GM04503 (cell line): ENCODE measurements at regions not wholly inside any gene's neighbourhood (a gene's known extent, or its start where the extent isn't known, plus 50 kb on each side); places are given as distances from the start of the nearest gene placed in this dataset.
"Not testable (repeated sequence)": the region's sequence is repeated elsewhere in the genome, so short reads cannot be mapped to it uniquely, and the experiment has no call there.

Experiments used
- DNase-seq: peaks from one replicate; pipeline ENCODE4 v3.0.0-alpha.2; 2012; ENCODE audit warnings: low read depth

DNA sequence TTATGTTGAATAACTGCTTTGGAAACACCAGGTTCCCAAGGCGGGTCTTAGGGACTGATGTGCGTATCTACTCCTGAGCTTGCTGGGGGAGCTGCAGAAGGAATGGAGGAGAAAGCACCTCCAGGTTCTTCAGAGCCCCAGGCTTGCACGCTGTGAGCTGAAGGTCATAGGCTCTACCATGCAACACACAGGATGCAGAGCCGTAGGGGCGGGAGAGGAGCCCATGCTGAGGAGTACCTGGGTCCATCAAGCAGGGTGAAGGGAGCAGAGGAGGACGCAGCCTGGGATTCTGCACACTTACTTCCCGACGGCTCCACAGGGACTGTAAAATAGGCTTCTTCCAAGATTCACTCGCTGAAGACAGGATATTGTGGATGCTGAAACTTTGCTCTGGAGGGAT lies 426.5 kb upstream of the FRG1 start:
- DNase-seq = no peak

DNA sequence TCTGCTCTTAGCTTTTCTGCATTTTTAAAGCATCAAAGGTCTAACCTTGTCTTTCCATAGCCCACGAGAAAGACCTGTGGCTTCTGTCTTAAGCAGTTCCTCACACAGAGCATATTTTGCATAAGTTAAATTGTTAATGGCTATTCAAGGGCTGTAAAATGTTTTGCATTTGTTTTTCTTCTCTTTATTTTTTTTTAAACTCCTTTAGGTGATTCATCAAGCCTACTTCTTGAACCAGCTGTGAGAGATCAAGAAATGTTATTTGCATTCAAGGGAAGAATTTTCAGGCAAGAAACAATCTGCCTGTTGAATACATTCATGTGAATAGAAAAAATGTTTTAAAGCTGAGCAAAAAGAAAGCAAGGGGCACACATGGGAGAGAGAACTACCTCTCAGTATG lies 423.8 kb upstream of the FRG1 start:
- DNase-seq = no peak

GRCh38 chr4:189519186-189519585 lies 421.5 kb upstream of the FRG1 start:
- no peak for DNase-seq

DNA sequence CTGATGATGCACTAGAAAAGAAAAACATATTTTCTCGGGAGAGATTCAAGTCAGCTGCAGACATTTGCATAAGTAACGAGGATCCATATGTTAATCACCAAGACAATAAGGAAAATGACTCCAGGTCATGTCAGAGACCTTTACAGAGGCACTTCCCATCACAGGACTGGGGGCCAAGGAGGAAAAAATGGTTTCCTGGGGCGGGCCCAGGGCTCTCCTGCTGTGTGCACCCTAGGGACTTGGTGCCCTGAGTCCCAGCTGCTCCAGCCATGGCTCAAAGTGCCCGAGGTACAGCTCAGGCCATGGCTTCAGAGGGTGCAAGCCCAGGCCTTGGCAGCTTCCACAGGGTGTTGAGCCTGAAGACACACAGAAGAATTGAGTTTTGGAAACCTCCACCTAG lies 415.4 kb upstream of the FRG1 start:
- no peak for DNase-seq

DNA sequence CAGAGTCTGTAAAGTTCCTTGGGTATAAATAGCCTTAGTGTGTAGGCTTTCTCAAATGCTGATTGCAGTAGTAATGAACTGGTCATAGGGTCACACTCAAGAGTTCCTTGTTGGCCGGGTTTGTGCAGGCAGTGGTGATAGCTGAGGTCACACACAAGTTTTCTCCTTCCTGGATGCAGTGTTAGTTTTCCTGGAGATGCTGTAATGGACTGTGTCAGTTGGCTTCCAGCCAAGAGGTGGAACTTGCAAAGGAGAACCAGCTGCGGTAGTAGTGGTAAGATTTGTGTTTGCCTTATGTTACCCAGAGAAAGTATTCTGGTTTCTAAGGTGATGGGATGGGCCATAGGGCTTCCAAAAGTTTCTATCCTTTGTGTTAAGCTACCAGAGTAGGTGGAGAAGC lies 409.8 kb upstream of the FRG1 start:
- no peak for DNase-seq

DNA sequence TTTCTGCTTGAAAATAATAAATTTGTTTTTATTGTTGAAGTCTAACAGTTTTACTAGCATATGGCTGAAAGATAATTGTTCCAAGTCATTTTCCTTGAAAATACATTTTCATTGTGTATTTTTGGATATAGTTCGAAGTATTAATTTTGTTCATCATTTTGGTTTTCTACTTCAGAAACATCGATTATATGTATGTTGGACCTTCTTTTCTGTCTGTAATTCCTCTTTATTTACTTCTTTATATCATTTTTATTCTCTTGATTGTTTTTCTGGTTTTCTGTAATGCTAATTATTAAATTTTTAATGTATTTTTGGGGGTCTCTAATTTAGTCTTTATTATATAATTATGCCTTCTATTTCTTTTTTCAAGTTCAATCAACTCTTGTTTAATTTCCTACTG lies 407.1 kb upstream of the FRG1 start:
- DNase-seq = no peak

DNA sequence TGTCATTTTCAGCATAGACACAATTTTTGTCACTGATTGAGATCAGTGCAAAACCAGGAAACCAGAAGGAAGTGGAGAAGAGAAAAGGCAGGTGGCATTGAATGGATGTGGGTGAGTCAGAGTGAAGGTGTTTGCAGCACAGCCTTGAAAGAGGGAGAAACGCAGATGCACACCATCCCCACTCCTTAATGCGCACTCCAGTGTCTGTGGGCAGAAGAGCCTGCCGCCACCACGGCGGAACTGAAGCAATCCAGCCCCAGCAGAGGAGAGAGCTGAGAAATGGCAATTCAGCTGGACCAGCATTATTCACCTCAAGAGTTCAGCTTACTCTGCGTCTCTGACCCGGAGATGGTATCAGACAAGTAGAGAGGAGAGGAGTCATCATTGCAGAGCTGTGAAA lies 393.1 kb upstream of the FRG1 start:
- no peak for DNase-seq

DNA sequence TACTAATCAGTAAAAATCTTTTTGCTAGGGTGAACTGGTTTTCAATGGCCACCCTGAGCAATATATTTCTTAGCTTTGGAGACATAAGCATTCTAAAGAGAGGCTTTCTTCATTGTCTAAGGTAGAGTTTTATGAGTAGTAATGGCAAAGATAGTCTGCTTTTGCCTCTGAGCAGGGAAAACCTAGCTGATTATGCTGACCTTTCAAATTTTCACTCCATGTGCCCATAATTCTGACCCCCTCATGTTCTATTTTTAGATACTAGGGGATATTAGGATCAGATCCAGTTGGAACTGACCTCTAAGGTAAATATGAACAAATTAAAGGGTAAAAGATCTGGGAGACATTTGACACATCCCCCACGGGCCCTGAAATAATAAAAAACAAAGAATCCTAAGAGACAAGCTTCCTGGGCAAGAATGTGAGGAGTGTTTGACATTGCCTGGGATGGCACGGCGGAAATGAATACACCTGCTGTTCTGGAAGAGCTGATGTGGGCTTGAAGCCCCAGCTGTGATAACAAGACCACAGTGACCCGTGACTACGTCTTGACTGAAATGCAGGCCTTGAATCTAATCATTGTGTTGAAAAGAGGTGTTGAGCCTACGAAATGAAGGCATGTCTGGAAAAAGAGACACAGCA lies 392.1 kb upstream of the FRG1 start:
- DNase-seq = no peak

DNA sequence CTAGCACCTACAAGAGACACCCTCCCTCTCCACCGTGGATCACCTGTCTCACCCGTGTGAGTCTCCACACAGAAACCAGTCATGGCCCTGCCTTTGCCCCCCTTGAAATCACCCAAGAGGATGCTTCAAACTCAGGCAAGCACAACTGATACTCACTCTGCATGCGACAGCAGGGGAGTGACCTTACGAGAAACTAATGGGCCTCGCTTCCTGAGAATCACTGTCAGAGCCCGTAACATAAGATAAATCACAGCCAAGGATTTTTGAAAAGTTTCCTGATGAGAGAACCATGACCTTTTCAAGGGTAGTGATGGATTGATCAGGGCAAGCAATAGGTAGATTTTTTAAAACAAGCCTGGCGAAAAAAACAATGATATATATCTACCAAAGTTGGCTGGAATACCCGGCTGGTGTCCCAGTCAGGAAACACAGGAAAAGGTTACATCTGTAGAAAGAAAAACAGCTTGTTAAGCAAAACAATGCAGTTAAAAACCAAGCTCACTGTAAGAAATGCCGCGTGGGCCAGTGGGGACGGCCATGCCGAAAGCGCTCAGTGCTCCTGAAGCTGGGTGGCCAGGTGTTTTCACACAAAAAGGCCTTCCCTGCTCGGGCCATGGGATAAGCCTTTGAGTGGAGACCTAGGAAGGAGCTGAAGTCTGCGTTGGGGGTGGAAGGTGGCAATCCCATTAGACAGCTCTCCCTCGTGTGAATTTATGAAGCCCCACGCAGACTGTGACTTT lies 388.6 kb upstream of the FRG1 start:
- not testable (repeated sequence) for DNase-seq

DNA sequence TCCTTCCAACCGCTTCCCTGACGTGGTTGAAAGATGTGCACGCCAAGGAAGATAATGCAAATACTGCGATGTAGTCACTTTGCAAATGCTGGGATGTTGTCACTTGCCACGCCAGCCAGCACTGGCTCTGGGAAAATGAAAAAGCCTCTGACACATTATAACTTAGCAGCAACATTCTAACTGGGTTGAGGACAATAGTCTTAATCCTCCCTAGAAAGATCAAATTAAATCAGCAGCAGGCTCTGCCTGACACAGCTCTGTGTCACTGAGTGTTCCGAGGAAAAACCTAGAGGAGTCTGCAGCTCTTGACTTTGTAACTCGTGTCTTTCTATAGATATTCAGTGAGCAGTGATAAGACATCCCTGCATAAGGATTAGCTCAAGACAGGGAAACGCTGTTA lies 380.1 kb upstream of the FRG1 start:
- DNase-seq = not testable (repeated sequence)

DNA sequence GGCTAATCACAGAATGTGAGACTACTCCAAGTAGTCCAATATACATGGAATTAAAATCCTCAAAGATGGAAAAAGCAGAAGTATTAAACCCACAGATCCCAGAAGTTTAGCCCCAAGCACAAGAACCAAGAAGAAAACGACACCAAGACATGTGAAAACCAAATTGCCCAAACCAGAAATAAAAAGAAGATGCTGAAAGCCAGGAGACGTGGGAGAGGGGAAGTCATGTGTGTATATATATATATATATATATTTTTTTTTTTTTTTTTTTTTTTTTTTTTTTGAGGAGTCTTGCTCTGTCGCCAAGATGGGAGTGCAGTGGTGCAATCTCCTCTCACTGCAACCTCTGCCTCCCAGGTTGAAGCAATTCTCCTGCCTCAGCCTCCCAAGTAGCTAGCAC lies 376.9 kb upstream of the FRG1 start:
- not testable (repeated sequence) for DNase-seq

GRCh38 chr4:189566271-189566670 lies 374.4 kb upstream of the FRG1 start:
- DNase-seq = not testable (repeated sequence)

DNA sequence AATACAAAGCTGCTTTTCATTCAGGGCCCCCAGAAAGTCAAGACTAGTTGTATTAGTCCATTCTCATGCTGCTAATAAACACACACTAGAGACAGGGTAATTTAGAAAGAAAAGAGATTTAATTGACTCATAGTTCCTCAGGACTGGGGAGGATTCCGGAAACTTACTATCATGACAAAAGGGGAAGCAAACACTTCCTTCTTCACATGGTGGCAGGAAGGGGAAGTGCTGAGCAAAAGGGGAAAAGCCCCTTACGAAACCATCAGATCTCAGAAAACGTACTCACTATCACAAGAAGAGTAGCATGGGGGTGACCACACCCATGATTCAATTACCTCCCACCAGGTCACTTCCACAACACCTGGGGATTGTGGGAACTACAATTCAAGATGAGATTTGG lies 373.8 kb upstream of the FRG1 start:
- not testable (repeated sequence) for DNase-seq

- not testable (repeated sequence) for DNase-seq
These were observed 361.0 kb upstream of the FRG1 start for GRCh38 chr4:189579645-189580044.

GRCh38 chr4:189586908-189587632 lies 353.6 kb upstream of the FRG1 start:
- not testable (repeated sequence) for DNase-seq

- not testable (repeated sequence) for DNase-seq
These were observed 351.5 kb upstream of the FRG1 start for GRCh38 chr4:189589201-189589600.

DNA sequence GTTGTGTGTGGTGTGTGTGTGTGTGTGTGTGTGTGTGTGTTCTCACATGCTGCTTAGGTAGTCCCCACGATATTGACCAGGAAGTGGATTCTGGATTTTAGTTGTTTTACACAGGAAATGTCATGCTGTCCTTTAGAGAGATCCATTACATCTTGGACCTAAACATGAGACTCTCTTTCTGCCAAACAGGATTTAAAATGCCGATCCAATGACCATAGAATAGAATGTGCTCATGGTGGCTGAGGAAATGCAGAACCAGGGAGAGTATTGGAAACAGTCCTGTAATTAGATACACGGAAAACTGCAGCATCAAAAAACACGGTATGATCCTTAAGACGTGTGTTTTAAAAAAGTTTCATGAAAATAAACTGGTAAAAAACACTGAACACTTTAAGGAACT lies 347.8 kb upstream of the FRG1 start:
- DNase-seq = no peak

DNA sequence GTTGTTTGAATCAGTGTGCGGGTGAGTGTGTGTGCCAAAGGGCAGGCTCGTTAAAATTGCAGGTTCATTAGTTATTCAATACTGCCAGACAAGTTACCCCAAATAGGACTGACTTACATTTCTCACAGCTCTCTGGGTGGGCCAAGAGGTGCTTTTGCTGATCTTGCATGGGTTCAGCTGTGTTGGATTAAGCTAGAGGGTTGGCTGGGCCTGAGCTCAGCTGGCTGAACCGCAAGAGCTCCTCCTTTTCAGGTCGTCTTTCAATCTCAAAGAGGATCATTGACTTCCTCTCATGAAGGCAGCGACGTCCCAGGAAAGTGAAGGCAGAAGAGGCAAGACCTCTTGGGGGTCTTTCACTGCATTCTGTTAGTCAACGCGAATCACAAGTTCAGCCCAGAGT lies 343.3 kb upstream of the FRG1 start:
- DNase-seq = no peak

DNA sequence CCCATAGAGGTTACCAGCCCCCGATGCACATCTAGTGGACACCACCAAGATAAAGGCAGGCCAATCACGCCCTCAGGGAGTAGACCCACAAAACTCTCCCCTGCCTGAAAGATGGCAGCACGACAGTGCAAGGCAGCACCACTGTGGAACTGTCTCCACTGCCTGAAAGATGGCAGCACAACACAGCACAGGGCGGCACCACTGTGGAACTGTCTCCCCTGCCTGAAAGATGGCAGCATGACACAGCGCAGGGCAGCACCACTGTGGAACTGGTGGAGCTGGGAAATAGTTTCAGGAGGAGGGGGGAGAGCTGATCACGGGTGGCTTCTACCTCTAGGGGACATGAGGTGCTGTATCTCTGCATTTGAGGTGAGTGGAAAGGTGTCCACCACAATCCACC lies 340.4 kb upstream of the FRG1 start:
- DNase-seq = no peak

GRCh38 chr4:189600718-189601435 lies 339.8 kb upstream of the FRG1 start:
- no peak for DNase-seq

DNA sequence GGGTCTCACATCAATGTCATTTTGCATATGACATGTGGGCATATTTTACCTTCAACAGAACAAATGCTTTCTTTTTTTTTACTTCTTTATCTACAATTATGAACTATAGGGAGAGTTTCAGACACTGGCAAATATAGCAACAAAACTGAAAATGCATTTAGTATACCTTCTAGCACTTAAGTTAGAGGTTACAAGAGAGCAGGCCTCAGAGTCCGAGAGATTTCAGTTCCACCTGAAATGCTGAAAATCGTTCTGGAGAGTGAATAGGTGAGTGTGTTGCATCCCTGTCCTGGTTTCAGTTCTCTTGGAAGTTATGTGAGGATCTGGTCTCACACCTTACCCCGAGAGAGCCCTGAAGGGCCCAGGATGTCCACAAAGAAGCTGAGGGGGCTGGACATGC lies 337.8 kb upstream of the FRG1 start:
- DNase-seq = not testable (repeated sequence)

- DNase-seq = not testable (repeated sequence)
These were observed 330.1 kb upstream of the FRG1 start for GRCh38 chr4:189610571-189610970.

DNA sequence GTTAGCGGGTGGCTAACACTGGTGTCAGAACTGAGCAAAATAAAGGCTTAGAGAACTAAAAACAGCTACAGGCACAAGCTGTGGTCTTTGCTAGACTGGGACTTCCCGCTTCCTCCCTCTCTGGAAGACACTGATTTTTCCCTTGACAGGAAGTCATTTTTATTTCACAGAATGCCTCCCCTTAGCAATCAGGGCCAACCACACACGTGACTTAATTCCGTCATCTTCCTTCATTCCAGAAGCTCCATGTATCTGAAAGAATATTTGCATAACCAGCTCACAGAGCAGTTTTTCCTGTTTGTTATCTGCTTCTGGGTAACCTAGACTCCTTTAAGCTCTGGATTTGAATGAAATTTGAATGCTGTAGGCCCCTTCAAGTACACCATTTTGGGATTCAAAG lies 327.5 kb upstream of the FRG1 start:
- no peak for DNase-seq
